ENCODE measurements at regions not wholly inside any gene's neighbourhood (a gene's known extent, or its start where the extent isn't known, plus 50 kb on each side); places are given as distances from the start of the nearest gene placed in this dataset.

GRCh38 chr1:163410073-163410999 is 88.6 kb downstream of the NUF2 start:
- TF ChIP-seq GATA2 (IDR thresholded peaks at IDR 0.05; ENCODE audit: low read depth, low read length) (no peak), GATA3 (IDR thresholded peaks at IDR 0.05; ENCODE audit: low read depth, low read length) (no peak)
